WTC11 (cell line): ENCODE measurements at regions not wholly inside any gene's neighbourhood (a gene's known extent, or its start where the extent isn't known, plus 50 kb on each side); places are given as distances from the start of the nearest gene placed in this dataset.

ENCODE experiments used
- ATAC-seq: fragments of 200-7000 bp; cut with Tn5 transposase; 2 replicates; pipeline ENCODE4 v1.10.0; 2021; ENCODE audit warnings: mild to moderate bottlenecking, moderate library complexity
- CTCF ChIA-PET: fragments of 300-600 bp; sonication (Branson Sonifier 250); formaldehyde crosslinking; loops from one replicate; lab custom pipeline; 2021; ENCODE audit warnings: antibody characterized with exemption; lab: Charles Lee
- POLR2A ChIA-PET: fragments of 350-600 bp; sonication (Branson Sonifier 250); formaldehyde crosslinking; loops from one replicate; lab custom pipeline; 2021; ENCODE audit warnings: antibody characterized with exemption; lab: Charles Lee
- DNase-seq: peaks from one replicate; pipeline ENCODE4 v3.0.0; 2021; ENCODE audit warnings: low spot score
- H3K27ac Mint-ChIP-seq: 2 replicates; pipeline ENCODE4 v1.8.0; 2021; ENCODE audit warnings: mixed read lengths
- H3K27me3 Mint-ChIP-seq: 2 replicates; pipeline ENCODE4 v1.8.0; 2021; ENCODE audit warnings: low read depth, mild to moderate bottlenecking, moderate library complexity, mixed read lengths
- H3K36me3 Mint-ChIP-seq: 2 replicates; pipeline ENCODE4 v1.8.0; 2021; ENCODE audit warnings: mixed read lengths
- H3K4me1 Mint-ChIP-seq: 2 replicates; pipeline ENCODE4 v1.8.0; 2022; ENCODE audit warnings: mixed read lengths
- H3K4me3 Mint-ChIP-seq: 2 replicates; pipeline ENCODE4 v1.8.0; 2021; ENCODE audit warnings: mild to moderate bottlenecking, moderate library complexity, mixed read lengths
- H3K9me3 Mint-ChIP-seq: 2 replicates; pipeline ENCODE4 v1.8.0; 2021; ENCODE audit warnings: mixed read lengths
- ATF1 ChIP-seq: sonication (generic); formaldehyde crosslinking; IDR thresholded peaks from 2 replicates; pipeline ENCODE4 v1.8.1; 2023; ENCODE audit warnings: mild to moderate bottlenecking, moderate library complexity, missing genetic modification reagents
- CREB1 ChIP-seq: sonication (generic); formaldehyde crosslinking; IDR thresholded peaks from 2 replicates; pipeline ENCODE4 v1.8.0; 2023; ENCODE audit warnings: mild to moderate bottlenecking, missing genetic modification reagents
- EMX1 ChIP-seq: fragments of 250-450 bp; sonication (Bioruptor Pico); IDR thresholded peaks from 2 replicates; pipeline ENCODE4 v1.8.0; 2021; ENCODE audit warnings: mild to moderate bottlenecking
- ESRRA ChIP-seq: sonication (generic); formaldehyde crosslinking; IDR thresholded peaks from 2 replicates; pipeline ENCODE4 v1.8.1; 2022; ENCODE audit warnings: mild to moderate bottlenecking, missing genetic modification reagents, borderline replicate concordance
- FOXK1 ChIP-seq: sonication (generic); formaldehyde crosslinking; IDR thresholded peaks from 2 replicates; pipeline ENCODE4 v1.8.0; 2022; ENCODE audit warnings: mild to moderate bottlenecking, moderate library complexity, missing genetic modification reagents
- GRHL2 ChIP-seq: fragments of 250-450 bp; sonication (Bioruptor Pico); IDR thresholded peaks from 2 replicates; pipeline ENCODE4 v1.8.0; 2022; ENCODE audit warnings: mild to moderate bottlenecking, moderate library complexity; ENCODE audit not compliant: insufficient replicate concordance, severe bottlenecking
- JAZF1 ChIP-seq: fragments of 250-450 bp; sonication (Bioruptor Pico); IDR thresholded peaks from 2 replicates; pipeline ENCODE4 v1.9.0; 2021; ENCODE audit warnings: moderate library complexity, mild to moderate bottlenecking, inconsistent platforms
- MXD4 ChIP-seq: fragments of 250-450 bp; sonication (Bioruptor Pico); IDR thresholded peaks from 2 replicates; pipeline ENCODE4 v1.8.0; 2021; ENCODE audit warnings: mild to moderate bottlenecking, moderate library complexity, borderline replicate concordance
- NFATC4 ChIP-seq: fragments of 250-450 bp; sonication (Bioruptor Pico); IDR thresholded peaks from 2 replicates; pipeline ENCODE4 v1.9.0; 2021; ENCODE audit warnings: mild to moderate bottlenecking
- NFYB ChIP-seq: sonication (generic); formaldehyde crosslinking; conservative IDR thresholded peaks from 2 replicates; pipeline ENCODE4 v1.8.0; 2022; ENCODE audit warnings: low read depth, missing genetic modification reagents
- NR1H2 ChIP-seq: sonication (generic); formaldehyde crosslinking; IDR thresholded peaks from 2 replicates; pipeline ENCODE4 v1.9.0; 2021; ENCODE audit warnings: mild to moderate bottlenecking, moderate library complexity, missing genetic modification reagents
- NR3C1 ChIP-seq: sonication (generic); formaldehyde crosslinking; conservative IDR thresholded peaks from 2 replicates; pipeline ENCODE4 v1.8.1; 2023; ENCODE audit warnings: low read depth, mild to moderate bottlenecking, missing genetic modification reagents
- PRRX2 ChIP-seq: fragments of 250-450 bp; sonication (Bioruptor Pico); IDR thresholded peaks from 2 replicates; pipeline ENCODE4 v1.8.0; 2021; ENCODE audit warnings: mild to moderate bottlenecking
- SP1 ChIP-seq: sonication (generic); formaldehyde crosslinking; conservative IDR thresholded peaks from 2 replicates; pipeline ENCODE4 v1.8.1; 2022; ENCODE audit warnings: missing genetic modification reagents
- TP53 ChIP-seq: sonication (generic); formaldehyde crosslinking; IDR thresholded peaks from 2 replicates; pipeline ENCODE4 v1.8.1; 2023; ENCODE audit warnings: mild to moderate bottlenecking, missing genetic modification reagents
- ZBTB21 ChIP-seq: sonication (generic); formaldehyde crosslinking; IDR thresholded peaks from 2 replicates; pipeline ENCODE4 v1.8.1; 2023; ENCODE audit warnings: mild to moderate bottlenecking, missing genetic modification reagents, borderline replicate concordance
- ZNF138 ChIP-seq: sonication (generic); formaldehyde crosslinking; conservative IDR thresholded peaks from 2 replicates; pipeline ENCODE4 v1.8.1; 2022; ENCODE audit warnings: mild to moderate bottlenecking, moderate library complexity, missing genetic modification reagents
- ZNF219 ChIP-seq: sonication (generic); formaldehyde crosslinking; IDR thresholded peaks from 2 replicates; pipeline ENCODE4 v1.8.0; 2023; ENCODE audit warnings: missing genetic modification reagents, mild to moderate bottlenecking, borderline replicate concordance
- TF ChIP-seq, protein P1 (sequence below): fragments of 200-600 bp; IDR thresholded peaks from 2 replicates; pipeline ENCODE4 v1.8.0; 2022; ENCODE audit warnings: antibody characterized with exemption
- TF ChIP-seq, protein P2 (sequence below): fragments of 250-450 bp; sonication (Bioruptor Pico); IDR thresholded peaks from 2 replicates; pipeline ENCODE4 v1.9.0; 2021; ENCODE audit warnings: moderate library complexity, mild to moderate bottlenecking, inconsistent platforms, borderline replicate concordance
- TF ChIP-seq, protein P3 (sequence below): sonication (generic); formaldehyde crosslinking; IDR thresholded peaks from 2 replicates; pipeline ENCODE4 v1.8.0; 2022; ENCODE audit warnings: missing genetic modification reagents
- TF ChIP-seq, protein P4 (sequence below): sonication (generic); formaldehyde crosslinking; conservative IDR thresholded peaks from 2 replicates; pipeline ENCODE4 v1.8.1; 2022; ENCODE audit warnings: mild to moderate bottlenecking, missing genetic modification reagents
- TF ChIP-seq, protein P5 (sequence below): sonication (generic); formaldehyde crosslinking; IDR thresholded peaks from 2 replicates; pipeline ENCODE4 v1.8.0; 2023; ENCODE audit warnings: missing genetic modification reagents
- TF ChIP-seq, protein P6 (sequence below): sonication (generic); formaldehyde crosslinking; IDR thresholded peaks from 2 replicates; pipeline ENCODE4 v1.8.1; 2022; ENCODE audit warnings: low read depth, mild to moderate bottlenecking, moderate library complexity, missing genetic modification reagents, borderline replicate concordance
- TF ChIP-seq, protein P7 (sequence below): sonication (generic); formaldehyde crosslinking; IDR thresholded peaks from 2 replicates; pipeline ENCODE4 v1.8.0; 2022; ENCODE audit warnings: mild to moderate bottlenecking, missing genetic modification reagents

DNA sequence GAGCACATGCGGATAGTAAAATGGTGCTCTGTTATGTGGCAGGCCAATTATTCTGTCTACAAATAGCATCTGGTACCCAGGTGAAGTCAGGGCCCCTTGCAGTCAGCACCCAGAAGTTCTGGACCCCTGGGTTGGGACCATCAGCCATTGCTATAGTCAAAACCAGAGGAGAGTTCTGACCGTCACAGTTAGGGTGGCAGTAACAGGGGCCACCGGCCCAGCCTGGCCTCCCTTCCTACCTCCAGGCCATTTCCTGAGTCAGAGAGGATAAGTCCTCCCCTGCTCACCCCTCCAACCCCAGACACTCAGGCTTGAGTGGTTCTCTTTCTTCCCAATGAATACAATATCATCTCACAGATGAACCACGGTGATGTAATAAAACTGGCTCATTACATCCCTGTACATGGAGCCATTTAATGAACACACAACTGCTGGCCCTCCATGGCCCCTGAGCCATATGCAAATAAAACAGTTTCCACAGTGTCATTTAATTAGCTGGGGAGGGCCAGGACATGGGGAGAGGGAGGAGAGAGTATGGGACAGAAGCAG, 673.6 kb downstream of the MATN1 start:
- CTCF ChIA-PET, result no interaction called here
- DNase-seq (no peak), ATAC-seq (no peak)
- POLR2A ChIA-PET, result no interaction called here
- H3K9me3 Mint-ChIP-seq, result 0 out of 2 replicates have a peak, but pooled peaks cover 1% of the 10 kb centered on the region
- H3K27ac Mint-ChIP-seq, result no peak overlapping the region
- no peaks in the 10 kb centered on the region for H3K36me3 Mint-ChIP-seq
- H3K27me3 Mint-ChIP-seq, result no peaks in the 10 kb centered on the region
- TF ChIP-seq NR1H2 (CRISPR knock-in tag), result no peak
- TF ChIP-seq, protein P1, sequence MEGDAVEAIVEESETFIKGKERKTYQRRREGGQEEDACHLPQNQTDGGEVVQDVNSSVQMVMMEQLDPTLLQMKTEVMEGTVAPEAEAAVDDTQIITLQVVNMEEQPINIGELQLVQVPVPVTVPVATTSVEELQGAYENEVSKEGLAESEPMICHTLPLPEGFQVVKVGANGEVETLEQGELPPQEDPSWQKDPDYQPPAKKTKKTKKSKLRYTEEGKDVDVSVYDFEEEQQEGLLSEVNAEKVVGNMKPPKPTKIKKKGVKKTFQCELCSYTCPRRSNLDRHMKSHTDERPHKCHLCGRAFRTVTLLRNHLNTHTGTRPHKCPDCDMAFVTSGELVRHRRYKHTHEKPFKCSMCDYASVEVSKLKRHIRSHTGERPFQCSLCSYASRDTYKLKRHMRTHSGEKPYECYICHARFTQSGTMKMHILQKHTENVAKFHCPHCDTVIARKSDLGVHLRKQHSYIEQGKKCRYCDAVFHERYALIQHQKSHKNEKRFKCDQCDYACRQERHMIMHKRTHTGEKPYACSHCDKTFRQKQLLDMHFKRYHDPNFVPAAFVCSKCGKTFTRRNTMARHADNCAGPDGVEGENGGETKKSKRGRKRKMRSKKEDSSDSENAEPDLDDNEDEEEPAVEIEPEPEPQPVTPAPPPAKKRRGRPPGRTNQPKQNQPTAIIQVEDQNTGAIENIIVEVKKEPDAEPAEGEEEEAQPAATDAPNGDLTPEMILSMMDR, result no peak
- TF ChIP-seq, protein P2, sequence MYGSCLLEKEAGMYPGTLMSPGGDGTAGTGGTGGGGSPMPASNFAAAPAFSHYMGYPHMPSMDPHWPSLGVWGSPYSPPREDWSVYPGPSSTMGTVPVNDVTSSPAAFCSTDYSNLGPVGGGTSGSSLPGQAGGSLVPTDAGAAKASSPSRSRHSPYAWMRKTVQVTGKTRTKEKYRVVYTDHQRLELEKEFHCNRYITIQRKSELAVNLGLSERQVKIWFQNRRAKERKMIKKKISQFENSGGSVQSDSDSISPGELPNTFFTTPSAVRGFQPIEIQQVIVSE (CRISPR knock-in tag), result no peak
- TF ChIP-seq MXD4 (CRISPR knock-in tag), result no peak
- TF ChIP-seq ATF1 (CRISPR knock-in tag), result no peak
- TF ChIP-seq ZNF138 (CRISPR knock-in tag), result no peak
- no peak for TF ChIP-seq ESRRA (CRISPR knock-in tag)
- TF ChIP-seq GRHL2 (CRISPR knock-in tag), result no peak
- no peak for TF ChIP-seq ZNF219 (CRISPR knock-in tag)
- no peak for TF ChIP-seq NFATC4 (CRISPR knock-in tag)
- no peak for TF ChIP-seq CREB1 (CRISPR knock-in tag)
- TF ChIP-seq, protein P3, sequence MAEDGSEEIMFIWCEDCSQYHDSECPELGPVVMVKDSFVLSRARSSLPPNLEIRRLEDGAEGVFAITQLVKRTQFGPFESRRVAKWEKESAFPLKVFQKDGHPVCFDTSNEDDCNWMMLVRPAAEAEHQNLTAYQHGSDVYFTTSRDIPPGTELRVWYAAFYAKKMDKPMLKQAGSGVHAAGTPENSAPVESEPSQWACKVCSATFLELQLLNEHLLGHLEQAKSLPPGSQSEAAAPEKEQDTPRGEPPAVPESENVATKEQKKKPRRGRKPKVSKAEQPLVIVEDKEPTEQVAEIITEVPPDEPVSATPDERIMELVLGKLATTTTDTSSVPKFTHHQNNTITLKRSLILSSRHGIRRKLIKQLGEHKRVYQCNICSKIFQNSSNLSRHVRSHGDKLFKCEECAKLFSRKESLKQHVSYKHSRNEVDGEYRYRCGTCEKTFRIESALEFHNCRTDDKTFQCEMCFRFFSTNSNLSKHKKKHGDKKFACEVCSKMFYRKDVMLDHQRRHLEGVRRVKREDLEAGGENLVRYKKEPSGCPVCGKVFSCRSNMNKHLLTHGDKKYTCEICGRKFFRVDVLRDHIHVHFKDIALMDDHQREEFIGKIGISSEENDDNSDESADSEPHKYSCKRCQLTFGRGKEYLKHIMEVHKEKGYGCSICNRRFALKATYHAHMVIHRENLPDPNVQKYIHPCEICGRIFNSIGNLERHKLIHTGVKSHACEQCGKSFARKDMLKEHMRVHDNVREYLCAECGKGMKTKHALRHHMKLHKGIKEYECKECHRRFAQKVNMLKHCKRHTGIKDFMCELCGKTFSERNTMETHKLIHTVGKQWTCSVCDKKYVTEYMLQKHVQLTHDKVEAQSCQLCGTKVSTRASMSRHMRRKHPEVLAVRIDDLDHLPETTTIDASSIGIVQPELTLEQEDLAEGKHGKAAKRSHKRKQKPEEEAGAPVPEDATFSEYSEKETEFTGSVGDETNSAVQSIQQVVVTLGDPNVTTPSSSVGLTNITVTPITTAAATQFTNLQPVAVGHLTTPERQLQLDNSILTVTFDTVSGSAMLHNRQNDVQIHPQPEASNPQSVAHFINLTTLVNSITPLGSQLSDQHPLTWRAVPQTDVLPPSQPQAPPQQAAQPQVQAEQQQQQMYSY (CRISPR knock-in tag), result no peak
- no peak overlapping the region for H3K4me3 Mint-ChIP-seq
- peaks cover 35% of the 10 kb centered on the region for H3K4me1 Mint-ChIP-seq

DNA sequence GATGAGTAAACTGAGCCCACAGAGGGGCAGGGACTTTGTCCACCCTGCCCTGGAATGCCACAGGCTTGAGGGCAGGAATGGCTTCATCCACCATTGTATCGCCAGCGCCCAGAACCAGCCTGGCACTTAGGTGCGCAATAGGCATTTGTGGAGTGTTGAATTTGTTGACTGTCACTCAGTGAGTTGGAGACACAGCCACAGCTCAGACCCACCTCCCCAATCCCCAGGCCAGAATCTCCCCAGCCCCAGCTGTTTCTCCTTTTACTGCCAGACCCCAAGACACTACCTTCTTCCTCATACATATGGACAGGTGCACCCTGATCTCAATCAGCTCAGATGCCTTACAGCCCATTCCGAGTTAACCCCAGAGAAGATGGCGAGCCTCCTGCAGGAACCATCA, 674.5 kb downstream of the MATN1 start:
- peaks cover 33% of the 10 kb centered on the region for H3K4me1 Mint-ChIP-seq
- peaks cover 2% of the 10 kb centered on the region; the same call in 1 of the 2 replicates for H3K27me3 Mint-ChIP-seq
- DNase-seq, result no peak
- no peak overlapping the region for H3K27ac Mint-ChIP-seq
- no peak for ATAC-seq
- no peaks in the 10 kb centered on the region for H3K36me3 Mint-ChIP-seq
- POLR2A ChIA-PET, result no interaction called here
- CTCF ChIA-PET, result no interaction called here
- 0 out of 2 replicates have a peak, but pooled peaks cover 3% of the 10 kb centered on the region for H3K9me3 Mint-ChIP-seq
- no peak overlapping the region for H3K4me3 Mint-ChIP-seq
- TF ChIP-seq EMX1 (CRISPR knock-in tag), result no peak
- TF ChIP-seq, protein P4, sequence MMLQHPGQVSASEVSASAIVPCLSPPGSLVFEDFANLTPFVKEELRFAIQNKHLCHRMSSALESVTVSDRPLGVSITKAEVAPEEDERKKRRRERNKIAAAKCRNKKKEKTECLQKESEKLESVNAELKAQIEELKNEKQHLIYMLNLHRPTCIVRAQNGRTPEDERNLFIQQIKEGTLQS (CRISPR knock-in tag), result no peak
- no peak for TF ChIP-seq TP53 (CRISPR knock-in tag)
- TF ChIP-seq, protein P5, sequence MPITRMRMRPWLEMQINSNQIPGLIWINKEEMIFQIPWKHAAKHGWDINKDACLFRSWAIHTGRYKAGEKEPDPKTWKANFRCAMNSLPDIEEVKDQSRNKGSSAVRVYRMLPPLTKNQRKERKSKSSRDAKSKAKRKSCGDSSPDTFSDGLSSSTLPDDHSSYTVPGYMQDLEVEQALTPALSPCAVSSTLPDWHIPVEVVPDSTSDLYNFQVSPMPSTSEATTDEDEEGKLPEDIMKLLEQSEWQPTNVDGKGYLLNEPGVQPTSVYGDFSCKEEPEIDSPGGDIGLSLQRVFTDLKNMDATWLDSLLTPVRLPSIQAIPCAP (CRISPR knock-in tag), result no peak
- TF ChIP-seq, protein P6, sequence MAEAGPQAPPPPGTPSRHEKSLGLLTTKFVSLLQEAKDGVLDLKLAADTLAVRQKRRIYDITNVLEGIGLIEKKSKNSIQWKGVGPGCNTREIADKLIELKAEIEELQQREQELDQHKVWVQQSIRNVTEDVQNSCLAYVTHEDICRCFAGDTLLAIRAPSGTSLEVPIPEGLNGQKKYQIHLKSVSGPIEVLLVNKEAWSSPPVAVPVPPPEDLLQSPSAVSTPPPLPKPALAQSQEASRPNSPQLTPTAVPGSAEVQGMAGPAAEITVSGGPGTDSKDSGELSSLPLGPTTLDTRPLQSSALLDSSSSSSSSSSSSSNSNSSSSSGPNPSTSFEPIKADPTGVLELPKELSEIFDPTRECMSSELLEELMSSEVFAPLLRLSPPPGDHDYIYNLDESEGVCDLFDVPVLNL (CRISPR knock-in tag), result no peak
- no peak for TF ChIP-seq SP1 (CRISPR knock-in tag)
- no peak for TF ChIP-seq ZBTB21 (CRISPR knock-in tag)
- TF ChIP-seq, protein P7, sequence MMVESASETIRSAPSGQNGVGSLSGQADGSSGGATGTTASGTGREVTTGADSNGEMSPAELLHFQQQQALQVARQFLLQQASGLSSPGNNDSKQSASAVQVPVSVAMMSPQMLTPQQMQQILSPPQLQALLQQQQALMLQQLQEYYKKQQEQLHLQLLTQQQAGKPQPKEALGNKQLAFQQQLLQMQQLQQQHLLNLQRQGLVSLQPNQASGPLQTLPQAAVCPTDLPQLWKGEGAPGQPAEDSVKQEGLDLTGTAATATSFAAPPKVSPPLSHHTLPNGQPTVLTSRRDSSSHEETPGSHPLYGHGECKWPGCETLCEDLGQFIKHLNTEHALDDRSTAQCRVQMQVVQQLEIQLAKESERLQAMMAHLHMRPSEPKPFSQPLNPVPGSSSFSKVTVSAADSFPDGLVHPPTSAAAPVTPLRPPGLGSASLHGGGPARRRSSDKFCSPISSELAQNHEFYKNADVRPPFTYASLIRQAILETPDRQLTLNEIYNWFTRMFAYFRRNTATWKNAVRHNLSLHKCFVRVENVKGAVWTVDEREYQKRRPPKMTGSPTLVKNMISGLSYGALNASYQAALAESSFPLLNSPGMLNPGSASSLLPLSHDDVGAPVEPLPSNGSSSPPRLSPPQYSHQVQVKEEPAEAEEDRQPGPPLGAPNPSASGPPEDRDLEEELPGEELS (CRISPR knock-in tag), result no peak
- no peak for TF ChIP-seq NR3C1
- no peak for TF ChIP-seq FOXK1 (CRISPR knock-in tag)
- TF ChIP-seq NFYB, result no peak
- TF ChIP-seq MXD4 (CRISPR knock-in tag), result no peak
- TF ChIP-seq PRRX2 (CRISPR knock-in tag), result no peak
- TF ChIP-seq JAZF1 (CRISPR knock-in tag), result no peak
